ENCODE measurements at regions not wholly inside any gene's neighbourhood (a gene's known extent, or its start where the extent isn't known, plus 50 kb on each side); places are given as distances from the start of the nearest gene placed in this dataset.
"Not testable (repeated sequence)": the region's sequence is repeated elsewhere in the genome, so short reads cannot be mapped to it uniquely, and the experiment has no call there.

DNA sequence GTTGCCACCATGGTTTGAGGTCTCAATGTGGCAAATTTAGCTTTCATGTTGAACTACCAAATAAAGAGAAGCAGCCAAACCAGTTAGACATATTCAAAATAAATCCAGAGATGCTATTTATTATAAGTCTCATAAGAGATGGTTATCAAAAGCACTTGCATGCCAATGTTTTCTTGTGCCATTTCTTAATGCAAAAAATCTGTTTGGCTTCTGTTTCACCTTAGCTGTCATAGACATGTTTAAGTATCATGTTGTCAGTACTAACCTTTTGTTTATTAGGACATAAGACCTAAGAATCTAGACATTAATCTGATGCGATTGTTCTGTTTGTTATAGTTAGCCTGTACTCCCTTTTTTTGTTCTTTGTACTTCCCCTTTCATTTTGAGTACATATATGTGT lies 110.0 kb upstream of the FBXO28 start:
- TF ChIP-seq, protein P1, sequence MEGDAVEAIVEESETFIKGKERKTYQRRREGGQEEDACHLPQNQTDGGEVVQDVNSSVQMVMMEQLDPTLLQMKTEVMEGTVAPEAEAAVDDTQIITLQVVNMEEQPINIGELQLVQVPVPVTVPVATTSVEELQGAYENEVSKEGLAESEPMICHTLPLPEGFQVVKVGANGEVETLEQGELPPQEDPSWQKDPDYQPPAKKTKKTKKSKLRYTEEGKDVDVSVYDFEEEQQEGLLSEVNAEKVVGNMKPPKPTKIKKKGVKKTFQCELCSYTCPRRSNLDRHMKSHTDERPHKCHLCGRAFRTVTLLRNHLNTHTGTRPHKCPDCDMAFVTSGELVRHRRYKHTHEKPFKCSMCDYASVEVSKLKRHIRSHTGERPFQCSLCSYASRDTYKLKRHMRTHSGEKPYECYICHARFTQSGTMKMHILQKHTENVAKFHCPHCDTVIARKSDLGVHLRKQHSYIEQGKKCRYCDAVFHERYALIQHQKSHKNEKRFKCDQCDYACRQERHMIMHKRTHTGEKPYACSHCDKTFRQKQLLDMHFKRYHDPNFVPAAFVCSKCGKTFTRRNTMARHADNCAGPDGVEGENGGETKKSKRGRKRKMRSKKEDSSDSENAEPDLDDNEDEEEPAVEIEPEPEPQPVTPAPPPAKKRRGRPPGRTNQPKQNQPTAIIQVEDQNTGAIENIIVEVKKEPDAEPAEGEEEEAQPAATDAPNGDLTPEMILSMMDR (IDR thresholded peaks at IDR 0.05): not testable (repeated sequence)
- TF ChIP-seq POLR2A, EP300 (IDR thresholded peaks at IDR 0.05): not testable (repeated sequence)

Data from ovary (tissue), 3 donors.